ENCODE measurements at regions not wholly inside any gene's neighbourhood (a gene's known extent, or its start where the extent isn't known, plus 50 kb on each side); places are given as distances from the start of the nearest gene placed in this dataset.

- Histone ChIP-seq H3K27me3 (no peaks in the 10 kb centered on the region), H3K4me1 (peaks cover 6% of the 10 kb centered on the region), H3K9me3 (ENCODE audit: low read depth) (no peaks in the 10 kb centered on the region), H2AFZ (replicated peaks) (no peak overlapping the region), H4K20me1 (ENCODE audit: low read depth) (no peaks in the 10 kb centered on the region), H3K27ac (no peak overlapping the region), H3K4me2 (no peak overlapping the region), H3K79me2 (ENCODE audit: low read depth) (no peaks in the 10 kb centered on the region), H3F3A (ENCODE audit: low read depth) (no peaks in the 10 kb centered on the region), H3K9ac (no peak overlapping the region), H3K36me3 (no peaks in the 10 kb centered on the region), H3K4me3 (no peak overlapping the region)
- Mint-ChIP-seq H3K27me3 (ENCODE audit: insufficient read depth, low read depth) (peaks cover 6% of the 10 kb centered on the region), H3K36me3 (peaks cover 5% of the 10 kb centered on the region), H3K4me1 (peaks cover 23% of the 10 kb centered on the region), H3K9me3 (peaks cover 8% of the 10 kb centered on the region), H3K27ac (no peak overlapping the region), H3K4me3 (no peak overlapping the region)
- TF ChIP-seq, protein P1, sequence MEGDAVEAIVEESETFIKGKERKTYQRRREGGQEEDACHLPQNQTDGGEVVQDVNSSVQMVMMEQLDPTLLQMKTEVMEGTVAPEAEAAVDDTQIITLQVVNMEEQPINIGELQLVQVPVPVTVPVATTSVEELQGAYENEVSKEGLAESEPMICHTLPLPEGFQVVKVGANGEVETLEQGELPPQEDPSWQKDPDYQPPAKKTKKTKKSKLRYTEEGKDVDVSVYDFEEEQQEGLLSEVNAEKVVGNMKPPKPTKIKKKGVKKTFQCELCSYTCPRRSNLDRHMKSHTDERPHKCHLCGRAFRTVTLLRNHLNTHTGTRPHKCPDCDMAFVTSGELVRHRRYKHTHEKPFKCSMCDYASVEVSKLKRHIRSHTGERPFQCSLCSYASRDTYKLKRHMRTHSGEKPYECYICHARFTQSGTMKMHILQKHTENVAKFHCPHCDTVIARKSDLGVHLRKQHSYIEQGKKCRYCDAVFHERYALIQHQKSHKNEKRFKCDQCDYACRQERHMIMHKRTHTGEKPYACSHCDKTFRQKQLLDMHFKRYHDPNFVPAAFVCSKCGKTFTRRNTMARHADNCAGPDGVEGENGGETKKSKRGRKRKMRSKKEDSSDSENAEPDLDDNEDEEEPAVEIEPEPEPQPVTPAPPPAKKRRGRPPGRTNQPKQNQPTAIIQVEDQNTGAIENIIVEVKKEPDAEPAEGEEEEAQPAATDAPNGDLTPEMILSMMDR (IDR thresholded peaks at IDR 0.05): no peak
- TF ChIP-seq EZH2 (IDR thresholded peaks at IDR 0.05) (no peak), EZH2phosphoT487 (IDR thresholded peaks at IDR 0.05) (no peak)
- DNase-seq (ENCODE audit: low spot score): no peak
Measured at GRCh38 chr5:125037020-125037419, 290.6 kb upstream of the ZNF608 start.

GRCh38 chr5:125037530-125037929, 291.1 kb upstream of the ZNF608 start:
- H2AFZ ChIP-seq (replicated peaks): no peak overlapping the region
- no peak overlapping the region for H3K4me3 ChIP-seq
- peaks cover 8% of the 10 kb centered on the region for H3K9me3 Mint-ChIP-seq

GRCh38 chr5:125038477-125038876, 292.0 kb upstream of the ZNF608 start:
- H3K27ac ChIP-seq: no peak overlapping the region
- H2AFZ ChIP-seq (replicated peaks): no peak overlapping the region
- Mint-ChIP-seq H3K9me3 (peaks cover 8% of the 10 kb centered on the region), H3K4me1 (peaks cover 25% of the 10 kb centered on the region), H3K27ac (no peak overlapping the region), H3K36me3 (peaks cover 5% of the 10 kb centered on the region), H3K27me3 (ENCODE audit: insufficient read depth, low read depth) (peaks cover 6% of the 10 kb centered on the region), H3K4me3 (no peak overlapping the region)
- peaks cover 14% of the 10 kb centered on the region for H3K4me1 ChIP-seq
- no peak overlapping the region for H3K4me3 ChIP-seq
- H3K36me3 ChIP-seq: no peaks in the 10 kb centered on the region
- no peak for TF ChIP-seq EZH2 (IDR thresholded peaks at IDR 0.05)
- TF ChIP-seq EZH2phosphoT487 (IDR thresholded peaks at IDR 0.05): no peak
- TF ChIP-seq, protein P1 (IDR thresholded peaks at IDR 0.05): no peak
- H3K4me2 ChIP-seq: no peak overlapping the region
- no peaks in the 10 kb centered on the region for H4K20me1 ChIP-seq (ENCODE audit: low read depth)
- H3K9ac ChIP-seq: no peak overlapping the region
- H3F3A ChIP-seq (ENCODE audit: low read depth): no peaks in the 10 kb centered on the region
- no peaks in the 10 kb centered on the region for H3K79me2 ChIP-seq (ENCODE audit: low read depth)
- H3K9me3 ChIP-seq (ENCODE audit: low read depth): no peaks in the 10 kb centered on the region
- no peaks in the 10 kb centered on the region for H3K27me3 ChIP-seq
- DNase-seq (ENCODE audit: low spot score): no peak

More at GRCh38 chr5:125037530-125037929, 291.1 kb upstream of the ZNF608 start:
- Histone ChIP-seq H3K36me3 (no peaks in the 10 kb centered on the region), H3K27ac (no peak overlapping the region), H4K20me1 (ENCODE audit: low read depth) (no peaks in the 10 kb centered on the region), H3F3A (ENCODE audit: low read depth) (no peaks in the 10 kb centered on the region), H3K79me2 (ENCODE audit: low read depth) (no peaks in the 10 kb centered on the region), H3K27me3 (no peaks in the 10 kb centered on the region), H3K4me1 (peaks cover 11% of the 10 kb centered on the region), H3K4me2 (no peak overlapping the region), H3K9ac (no peak overlapping the region), H3K9me3 (ENCODE audit: low read depth) (no peaks in the 10 kb centered on the region)
- DNase-seq (ENCODE audit: low spot score): no peak
- peaks cover 6% of the 10 kb centered on the region for H3K27me3 Mint-ChIP-seq (ENCODE audit: insufficient read depth, low read depth)
- no peak overlapping the region for H3K4me3 Mint-ChIP-seq
- peaks cover 5% of the 10 kb centered on the region for H3K36me3 Mint-ChIP-seq
- no peak overlapping the region for H3K27ac Mint-ChIP-seq
- TF ChIP-seq EZH2phosphoT487 (IDR thresholded peaks at IDR 0.05) (no peak), EZH2 (IDR thresholded peaks at IDR 0.05) (no peak)
- TF ChIP-seq, protein P1 (IDR thresholded peaks at IDR 0.05): no peak
- H3K4me1 Mint-ChIP-seq: peaks cover 23% of the 10 kb centered on the region
